AG09319 (cell line): ENCODE measurements at regions not wholly inside any gene's neighbourhood (a gene's known extent, or its start where the extent isn't known, plus 50 kb on each side); places are given as distances from the start of the nearest gene placed in this dataset.

ENCODE experiments used
- DNase-seq: peaks from one replicate; pipeline ENCODE4 v3.0.0-alpha.2; 2010; ENCODE audit warnings: low read depth; ENCODE audit errors: extremely low read depth
- TF ChIP-seq, protein P1 (sequence below): IDR thresholded peaks from 2 replicates; pipeline ENCODE4 v1.5.1; 2011; ENCODE audit warnings: low read depth, mild to moderate bottlenecking, inconsistent platforms, low read length, moderate library complexity

- TF ChIP-seq, protein P1, sequence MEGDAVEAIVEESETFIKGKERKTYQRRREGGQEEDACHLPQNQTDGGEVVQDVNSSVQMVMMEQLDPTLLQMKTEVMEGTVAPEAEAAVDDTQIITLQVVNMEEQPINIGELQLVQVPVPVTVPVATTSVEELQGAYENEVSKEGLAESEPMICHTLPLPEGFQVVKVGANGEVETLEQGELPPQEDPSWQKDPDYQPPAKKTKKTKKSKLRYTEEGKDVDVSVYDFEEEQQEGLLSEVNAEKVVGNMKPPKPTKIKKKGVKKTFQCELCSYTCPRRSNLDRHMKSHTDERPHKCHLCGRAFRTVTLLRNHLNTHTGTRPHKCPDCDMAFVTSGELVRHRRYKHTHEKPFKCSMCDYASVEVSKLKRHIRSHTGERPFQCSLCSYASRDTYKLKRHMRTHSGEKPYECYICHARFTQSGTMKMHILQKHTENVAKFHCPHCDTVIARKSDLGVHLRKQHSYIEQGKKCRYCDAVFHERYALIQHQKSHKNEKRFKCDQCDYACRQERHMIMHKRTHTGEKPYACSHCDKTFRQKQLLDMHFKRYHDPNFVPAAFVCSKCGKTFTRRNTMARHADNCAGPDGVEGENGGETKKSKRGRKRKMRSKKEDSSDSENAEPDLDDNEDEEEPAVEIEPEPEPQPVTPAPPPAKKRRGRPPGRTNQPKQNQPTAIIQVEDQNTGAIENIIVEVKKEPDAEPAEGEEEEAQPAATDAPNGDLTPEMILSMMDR = no peak
- DNase-seq = no peak
Observed at GRCh38 chr5:133662578-133662977, 50.2 kb upstream of the FSTL4 start.
